ENCODE measurements at regions not wholly inside any gene's neighbourhood (a gene's known extent, or its start where the extent isn't known, plus 50 kb on each side); places are given as distances from the start of the nearest gene placed in this dataset.

DNA sequence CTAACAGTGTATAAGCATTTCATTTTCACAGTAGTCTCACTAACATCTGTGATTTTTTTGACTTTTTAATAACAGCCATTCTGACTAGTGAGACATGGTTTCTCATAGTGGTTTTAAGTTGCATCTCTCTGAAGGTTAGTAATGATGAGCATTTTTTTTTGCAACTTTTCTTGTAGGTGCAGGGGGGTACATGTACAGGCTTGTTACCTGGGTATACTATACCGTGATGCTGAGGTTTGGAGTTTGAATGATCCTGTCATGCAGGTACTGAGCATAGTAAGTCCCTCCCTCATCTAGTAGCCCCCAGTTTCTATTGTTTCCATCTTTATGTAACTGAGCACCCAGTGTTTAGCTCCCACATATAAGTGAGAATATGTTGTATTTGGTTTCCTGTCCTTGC lies 444.6 kb upstream of the DAB2 start:
- Histone ChIP-seq H3K27me3 (ENCODE audit: control insufficient read depth, extremely low read depth, insufficient read depth, low read length) (no peaks in the 10 kb centered on the region), H3K27ac (ENCODE audit: control insufficient read depth, insufficient read depth, low read length) (no peak overlapping the region), H3K9me1 (ENCODE audit: control insufficient read depth, extremely low read depth, insufficient read depth, low read length) (no peaks in the 10 kb centered on the region), H3K79me2 (ENCODE audit: control insufficient read depth, insufficient read depth, low read length) (no peaks in the 10 kb centered on the region), H4K20me1 (ENCODE audit: control insufficient read depth, extremely low read depth, insufficient read depth, low read length) (no peaks in the 10 kb centered on the region), H3K4me1 (ENCODE audit: control insufficient read depth, extremely low read depth, insufficient read depth, low read length) (peaks cover 3% of the 10 kb centered on the region), H3K9ac (ENCODE audit: control insufficient read depth, extremely low read depth, insufficient read depth, low read length) (no peak overlapping the region), H3K36me3 (ENCODE audit: control insufficient read depth in 2 of 2, extremely low read depth in 1 of 2, insufficient read depth in 2 of 2, low read length in 2 of 2) (no peaks in the 10 kb centered on the region), H3K9me3 (ENCODE audit: control insufficient read depth, low read depth, low read length) (no peaks in the 10 kb centered on the region), H3K4me3 (ENCODE audit: control insufficient read depth in 2 of 3, extremely low read depth in 1 of 3, insufficient read depth in 2 of 3, low read depth in 1 of 3, low read length in 3 of 3) (no peak overlapping the region), H2AFZ (ENCODE audit: control insufficient read depth, low read length) (no peak overlapping the region), H3K4me2 (ENCODE audit: control insufficient read depth, extremely low read depth, insufficient read depth, low read depth, low read length) (no peak overlapping the region)
- TF ChIP-seq, protein P1, sequence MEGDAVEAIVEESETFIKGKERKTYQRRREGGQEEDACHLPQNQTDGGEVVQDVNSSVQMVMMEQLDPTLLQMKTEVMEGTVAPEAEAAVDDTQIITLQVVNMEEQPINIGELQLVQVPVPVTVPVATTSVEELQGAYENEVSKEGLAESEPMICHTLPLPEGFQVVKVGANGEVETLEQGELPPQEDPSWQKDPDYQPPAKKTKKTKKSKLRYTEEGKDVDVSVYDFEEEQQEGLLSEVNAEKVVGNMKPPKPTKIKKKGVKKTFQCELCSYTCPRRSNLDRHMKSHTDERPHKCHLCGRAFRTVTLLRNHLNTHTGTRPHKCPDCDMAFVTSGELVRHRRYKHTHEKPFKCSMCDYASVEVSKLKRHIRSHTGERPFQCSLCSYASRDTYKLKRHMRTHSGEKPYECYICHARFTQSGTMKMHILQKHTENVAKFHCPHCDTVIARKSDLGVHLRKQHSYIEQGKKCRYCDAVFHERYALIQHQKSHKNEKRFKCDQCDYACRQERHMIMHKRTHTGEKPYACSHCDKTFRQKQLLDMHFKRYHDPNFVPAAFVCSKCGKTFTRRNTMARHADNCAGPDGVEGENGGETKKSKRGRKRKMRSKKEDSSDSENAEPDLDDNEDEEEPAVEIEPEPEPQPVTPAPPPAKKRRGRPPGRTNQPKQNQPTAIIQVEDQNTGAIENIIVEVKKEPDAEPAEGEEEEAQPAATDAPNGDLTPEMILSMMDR (optimal IDR thresholded peaks at IDR 0.05 in 1 of 3, IDR thresholded peaks at IDR 0.05 in 1 of 3, conservative IDR thresholded peaks at IDR 0.05 in 1 of 3; ENCODE audit: extremely low read depth in 1 of 3, insufficient read depth in 2 of 3, low read length in 3 of 3) = no peak
- no peak for TF ChIP-seq EZH2 (IDR thresholded peaks at IDR 0.05; ENCODE audit: low read length)
- dilution Hi-C loops (cut with MboI; ENCODE audit: extremely low pct_ligation_motif_present, low sequenced_read_pairs) = no loop called here
- DNase-seq (ENCODE audit: low read depth, low spot score) (no peak), FAIRE-seq (no peak)

DNA sequence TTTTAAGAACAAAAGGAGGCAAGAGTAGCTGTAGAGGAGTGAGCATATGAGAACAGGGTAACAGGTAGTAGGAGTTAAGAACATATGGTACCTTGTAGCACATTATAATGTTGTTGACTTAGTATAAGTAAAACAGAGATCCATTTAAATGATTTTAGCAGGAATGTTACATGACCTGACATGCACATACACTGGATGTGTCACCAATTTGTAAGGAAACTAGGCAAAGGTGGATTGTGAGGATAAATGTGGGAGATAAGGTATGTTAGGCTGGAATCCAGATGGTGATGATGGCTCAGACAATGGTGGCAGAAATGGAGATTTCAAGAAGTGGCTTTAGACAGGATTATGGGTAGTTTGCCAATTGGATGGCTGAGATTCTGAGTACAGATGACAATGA lies 443.1 kb upstream of the DAB2 start:
- Histone ChIP-seq H3K9ac (ENCODE audit: control insufficient read depth, extremely low read depth, insufficient read depth, low read length) (no peak overlapping the region), H4K20me1 (ENCODE audit: control insufficient read depth, extremely low read depth, insufficient read depth, low read length) (no peaks in the 10 kb centered on the region), H3K36me3 (ENCODE audit: control insufficient read depth in 2 of 2, extremely low read depth in 1 of 2, insufficient read depth in 2 of 2, low read length in 2 of 2) (no peaks in the 10 kb centered on the region), H3K9me3 (ENCODE audit: control insufficient read depth, low read depth, low read length) (no peaks in the 10 kb centered on the region), H3K4me2 (ENCODE audit: control insufficient read depth, extremely low read depth, insufficient read depth, low read depth, low read length) (no peak overlapping the region), H3K27me3 (ENCODE audit: control insufficient read depth, extremely low read depth, insufficient read depth, low read length) (no peaks in the 10 kb centered on the region), H3K9me1 (ENCODE audit: control insufficient read depth, extremely low read depth, insufficient read depth, low read length) (no peaks in the 10 kb centered on the region), H3K4me3 (ENCODE audit: control insufficient read depth in 2 of 3, extremely low read depth in 1 of 3, insufficient read depth in 2 of 3, low read depth in 1 of 3, low read length in 3 of 3) (no peak overlapping the region), H3K79me2 (ENCODE audit: control insufficient read depth, insufficient read depth, low read length) (no peaks in the 10 kb centered on the region), H2AFZ (ENCODE audit: control insufficient read depth, low read length) (no peak overlapping the region), H3K27ac (ENCODE audit: control insufficient read depth, insufficient read depth, low read length) (no peak overlapping the region), H3K4me1 (ENCODE audit: control insufficient read depth, extremely low read depth, insufficient read depth, low read length) (peaks cover 3% of the 10 kb centered on the region)
- peak; percentile 79 for FAIRE-seq
- TF ChIP-seq EZH2 (IDR thresholded peaks at IDR 0.05; ENCODE audit: low read length) = no peak
- TF ChIP-seq, protein P1 (optimal IDR thresholded peaks at IDR 0.05 in 1 of 3, IDR thresholded peaks at IDR 0.05 in 1 of 3, conservative IDR thresholded peaks at IDR 0.05 in 1 of 3; ENCODE audit: extremely low read depth in 1 of 3, insufficient read depth in 2 of 3, low read length in 3 of 3) = no peak
- DNase-seq (ENCODE audit: low read depth, low spot score) = no peak
- dilution Hi-C loops (cut with MboI; ENCODE audit: extremely low pct_ligation_motif_present, low sequenced_read_pairs) = no loop called here
